K562 (cell line): ENCODE measurements at regions not wholly inside any gene's neighbourhood (a gene's known extent, or its start where the extent isn't known, plus 50 kb on each side); places are given as distances from the start of the nearest gene placed in this dataset.

ENCODE experiments used
- ATAC-seq: fragments of 200-7000 bp; cut with Tn5 transposase; 3 replicates; pipeline ENCODE4 v1.9.1; 2020; ENCODE audit warnings: moderate library complexity
- BruUV-seq: library from RNA; stranded (reverse); fragments of 400-500 nt; replicated peaks from 2 replicates; lab custom pipeline; 2021; lab: Mats Ljungman, UMichigan
- CTCF ChIA-PET: fragments of 300-600 bp; formaldehyde crosslinking; extraction: SDS; loops from one replicate; lab custom pipeline; 2021; ENCODE audit warnings: low intra/inter-chr PET ratio; lab: Yijun Ruan, JAX
- POLR2A ChIA-PET: fragments of 300-600, 350-650 bp; sonication (Branson Sonifier 250); formaldehyde crosslinking; extraction: SDS; loops from one replicate; lab custom pipeline; 2021; ENCODE audit warnings: antibody characterized with exemption, inconsistent platforms; lab: Yijun Ruan, JAX
- DNase-seq, 4 experiments: peaks; one replicate each; pipeline versions ENCODE4 v3.0.0 to v3.0.0-alpha.2; 2011 to 2018; ENCODE audit warnings: low spot score in 3 of 4, mixed read lengths in 3 of 4; ENCODE audit errors: extremely low read depth in 1 of 4
- FAIRE-seq: peaks from 2 replicates; lab custom pipeline; 2011; peaks lifted over from hg19 to GRCh38; lab: Jason Lieb, UNC
- H2AFZ ChIP-seq: 2 replicates; pipeline ENCODE4 v1.6.0; 2011; ENCODE audit warnings: low read depth, low read length, control low read depth, inconsistent platforms
- H3K27ac ChIP-seq: fragments of 200-600 bp; 3 replicates; pipeline ENCODE4 v1.8.0; 2011; ENCODE audit warnings: low read depth, mild to moderate bottlenecking, control low read depth, inconsistent platforms, low read length, moderate library complexity, mixed read lengths; ENCODE audit errors: extremely low read depth
- H3K27me3 ChIP-seq, 2 experiments: fragments of 300-600 bp in 1 of 2; 2 replicates in 1 of 2; 3 replicates in 1 of 2; pipeline versions ENCODE4 v1.6.0 to v1.8.0; 2011; ENCODE audit warnings: inconsistent platforms in 2 of 2, low read length in 2 of 2, mild to moderate bottlenecking in 1 of 2, mixed read lengths in 1 of 2, moderate library complexity in 1 of 2; ENCODE audit not compliant: control insufficient read depth in 2 of 2, insufficient read depth in 2 of 2
- H3K36me3 ChIP-seq: fragments of 300-600 bp; 3 replicates; pipeline ENCODE4 v1.8.0; 2011; ENCODE audit warnings: mild to moderate bottlenecking, low read length, inconsistent platforms; ENCODE audit not compliant: control insufficient read depth, insufficient read depth
- H3K4me1 ChIP-seq, 2 experiments: fragments of 200-600 bp in 1 of 2; replicated peaks in 1 of 2; 2 replicates in 1 of 2; 3 replicates in 1 of 2; pipeline versions ENCODE4 v1.5.1 to v1.8.0; 2011; ENCODE audit warnings: inconsistent platforms in 2 of 2, low read length in 2 of 2, mild to moderate bottlenecking in 1 of 2, mixed read lengths in 1 of 2, moderate library complexity in 1 of 2; ENCODE audit not compliant: control insufficient read depth in 2 of 2, insufficient read depth in 2 of 2
- H3K4me2 ChIP-seq: 2 replicates; pipeline ENCODE4 v1.6.1; 2011; ENCODE audit warnings: low read length, control low read depth, inconsistent platforms, mixed read lengths; ENCODE audit not compliant: insufficient read depth
- H3K4me3 ChIP-seq: fragments of 200-600 bp; sonication (generic), shearing (Covaris generic); 2 replicates; pipeline ENCODE4 v1.5.1; 2016; ENCODE audit warnings: control low read depth, inconsistent platforms
- H3K79me2 ChIP-seq: fragments of 200-600 bp; 3 replicates; pipeline ENCODE4 v1.8.0; 2011; ENCODE audit warnings: low read length, inconsistent platforms; ENCODE audit not compliant: control insufficient read depth, insufficient read depth
- H3K9ac ChIP-seq, 2 experiments: 2 replicates each; pipeline versions ENCODE4 v1.6.0 to v1.6.1; 2011; ENCODE audit warnings: low read depth in 2 of 2, low read length in 2 of 2, control low read depth in 1 of 2, inconsistent platforms in 1 of 2, mild to moderate bottlenecking in 1 of 2, mixed read lengths in 1 of 2; ENCODE audit not compliant: insufficient read depth in 1 of 2
- H3K9me1 ChIP-seq: one replicate; pipeline ENCODE4 v1.6.0; 2011; ENCODE audit warnings: inconsistent platforms, mild to moderate bottlenecking, low read length, moderate library complexity; ENCODE audit not compliant: control insufficient read depth, insufficient read depth
- H3K9me3 ChIP-seq: replicated peaks from 2 replicates; pipeline ENCODE4 v1.5.1; 2011; ENCODE audit warnings: low read depth, low read length, inconsistent platforms; ENCODE audit not compliant: control insufficient read depth, insufficient read depth
- H4K20me1 ChIP-seq: replicated peaks from 2 replicates; pipeline ENCODE4 v1.6.1; 2011; ENCODE audit warnings: low read length, inconsistent platforms, mixed read lengths; ENCODE audit not compliant: control insufficient read depth, insufficient read depth
- ARNT ChIP-seq, 2 experiments: fragments of 450-650 bp; IDR thresholded peaks; 2 replicates each; pipeline ENCODE4 v1.6.1; 2016; ENCODE audit warnings: mild to moderate bottlenecking in 1 of 2
- ASH1L ChIP-seq: fragments of 450-650 bp; IDR thresholded peaks from 2 replicates; pipeline ENCODE4 v1.6.1; 2018; ENCODE audit warnings: borderline replicate concordance, mild to moderate bottlenecking, low read depth; ENCODE audit not compliant: partially characterized antibody
- BMI1 ChIP-seq: fragments of 150-350 bp; IDR thresholded peaks from 2 replicates; pipeline ENCODE4 v1.6.1; 2014; ENCODE audit warnings: low read length
- HDAC8 ChIP-seq: fragments of 450-650 bp; IDR thresholded peaks from 2 replicates; pipeline ENCODE4 v1.6.1; 2016; ENCODE audit warnings: mild to moderate bottlenecking, missing genetic modification characterization, moderate library complexity, missing compliant biosample characterization
- KDM4B ChIP-seq, 2 experiments: fragments of 450-650 bp in 1 of 2; sonication (generic) in 1 of 2; IDR thresholded peaks; 2 replicates each; pipeline ENCODE4 v1.6.1; 2016 to 2017; ENCODE audit warnings: borderline replicate concordance in 2 of 2, antibody characterized with exemption in 1 of 2, low read depth in 1 of 2, mild to moderate bottlenecking in 1 of 2
- MBD2 ChIP-seq: sonication (generic); IDR thresholded peaks from 2 replicates; pipeline ENCODE4 v1.6.1; 2016; ENCODE audit warnings: low read depth, borderline replicate concordance
- SIX5 ChIP-seq, 2 experiments: IDR thresholded peaks; 2 replicates each; pipeline ENCODE4 v1.6.1; 2011; ENCODE audit warnings: low read length in 2 of 2, borderline replicate concordance in 1 of 2, low read depth in 1 of 2, mild to moderate bottlenecking in 1 of 2, moderate library complexity in 1 of 2; ENCODE audit not compliant: insufficient read depth in 1 of 2
- SNAPC5 ChIP-seq: fragments of 250-450 bp; sonication (Bioruptor Pico); IDR thresholded peaks from 2 replicates; pipeline ENCODE4 v1.8.0; 2021; ENCODE audit warnings: moderate library complexity, mild to moderate bottlenecking, inconsistent platforms
- SOX6 ChIP-seq: fragments of 450-650 bp; IDR thresholded peaks from 2 replicates; pipeline ENCODE4 v1.6.1; 2014; ENCODE audit warnings: mild to moderate bottlenecking
- TCF7 ChIP-seq: sonication (generic); IDR thresholded peaks from 2 replicates; pipeline ENCODE4 v1.6.1; 2016; ENCODE audit warnings: antibody characterized with exemption, borderline replicate concordance
- TFAP4 ChIP-seq: sonication (generic); formaldehyde crosslinking; IDR thresholded peaks from 2 replicates; pipeline ENCODE4 v1.8.0; 2022; ENCODE audit warnings: missing genetic modification reagents, mild to moderate bottlenecking, moderate library complexity, borderline replicate concordance
- TRIM25 ChIP-seq: fragments of 450-650 bp; IDR thresholded peaks from 2 replicates; pipeline ENCODE4 v1.7.0; 2016; ENCODE audit warnings: borderline replicate concordance
- USF2 ChIP-seq: sonication (generic); formaldehyde crosslinking; IDR thresholded peaks from 2 replicates; pipeline ENCODE4 v1.5.0; 2020; ENCODE audit warnings: missing genetic modification reagents
- ZNF175 ChIP-seq: fragments of 200-800 bp; sonication (Bioruptor generic); IDR thresholded peaks from 2 replicates; pipeline ENCODE4 v1.6.1; 2016; ENCODE audit warnings: low read depth, mild to moderate bottlenecking, missing genetic modification characterization, missing compliant biosample characterization
- ZNF316 ChIP-seq: fragments of 450-650 bp; IDR thresholded peaks from 2 replicates; pipeline ENCODE4 v1.6.1; 2016
- ZNF668 ChIP-seq: fragments of 250-450 bp; sonication (Bioruptor Pico); IDR thresholded peaks from 2 replicates; pipeline ENCODE4 v1.8.0; 2022; ENCODE audit warnings: mild to moderate bottlenecking, inconsistent platforms
- ZSCAN29 ChIP-seq: fragments of 450-650 bp; IDR thresholded peaks from 2 replicates; pipeline ENCODE4 v1.6.1; 2017
- WGBS: fragments of 100-300 bp; shearing (Covaris generic); methylation state at CpG from one replicate; pipeline ENCODE4 v1.1.6; 2016; ENCODE audit warnings: low coverage, mixed read lengths; ENCODE audit not compliant: insufficient coverage; ENCODE audit errors: missing lambda C conversion rate; 5-methylcytosine and 5-hydroxymethylcytosine counted together
- in situ Hi-C: fragments of 300-500 bp; cut with MboI; formaldehyde crosslinking; loops from 4 replicates; pipeline ENCODE4 v1.15.0; 2018; ENCODE audit warnings: inconsistent platforms, mixed read lengths
- intact Hi-C: fragments of 100-400 bp; cut with micrococcal nuclease; formaldehyde crosslinking; loops from 2 replicates; pipeline ENCODE4 v1.14.2; 2022

GRCh38 chr16:51755577-51756355 lies 604.7 kb upstream of the SALL1 start:
- intact Hi-C loops (no loop called here), in situ Hi-C loops (no loop called here)
- FAIRE-seq (no peak), ATAC-seq (no peak), DNase-seq (no peak)
- Histone ChIP-seq H3K4me3 (no peak overlapping the region), H4K20me1 (no peaks in the 10 kb centered on the region), H3K9me3 (no peaks in the 10 kb centered on the region), H3K27ac (no peak overlapping the region), H3K27me3 (no peaks in the 10 kb centered on the region), H3K9ac (no peak overlapping the region), H3K4me1 (no peaks in the 10 kb centered on the region), H2AFZ (no peak overlapping the region), H3K4me2 (no peak overlapping the region), H3K36me3 (no peaks in the 10 kb centered on the region), H3K9me1 (no peaks in the 10 kb centered on the region), H3K79me2 (no peaks in the 10 kb centered on the region)
- 0% methylated on average over 4 of the region's 4 CpGs for WGBS
- no TSS peak for BruUV-seq
- ChIA-PET CTCF (no interaction called here), POLR2A (no interaction called here)
- TF ChIP-seq MBD2 (no peak), ZSCAN29 (no peak), ZNF175 (no peak), ZNF316 (no peak), ZNF668 (CRISPR knock-in tag) (no peak), SIX5 (IDR thresholded peaks at IDR 0.05; ENCODE audit: borderline replicate concordance in 1 of 2, insufficient read depth in 1 of 2, low read depth in 1 of 2, low read length in 2 of 2) (no peak), SOX6 (no peak), ASH1L (no peak), HDAC8 (tag) (no peak), USF2 (CRISPR knock-in tag) (no peak), TRIM25 (no peak), SNAPC5 (no peak), ARNT (IDR thresholded peaks at IDR 0.05) (no peak), TFAP4 (CRISPR knock-in tag) (no peak), BMI1 (no peak), TCF7 (no peak), KDM4B (IDR thresholded peaks at IDR 0.05; ENCODE audit: borderline replicate concordance in 2 of 2, low read depth in 1 of 2) (no peak)
